GM21619 (cell line): ENCODE measurements at regions not wholly inside any gene's neighbourhood (a gene's known extent, or its start where the extent isn't known, plus 50 kb on each side); places are given as distances from the start of the nearest gene placed in this dataset.
"Not testable (repeated sequence)": the region's sequence is repeated elsewhere in the genome, so short reads cannot be mapped to it uniquely, and the experiment has no call there.

Source experiments
- ATAC-seq: cut with Tn5 transposase; IDR thresholded peaks from one replicate; pipeline ENCODE4 v1.9.1; 2021; ENCODE audit not compliant: unreplicated experiment

- no peak for ATAC-seq
Measured at GRCh38 chr1:30123036-30123435, 600.3 kb downstream of the MATN1 start.

GRCh38 chr1:30120245-30121000, 603.0 kb downstream of the MATN1 start:
- ATAC-seq: no peak

GRCh38 chr1:30117685-30118084, 605.7 kb downstream of the MATN1 start:
- ATAC-seq: no peak

GRCh38 chr1:30111431-30111830, 612.0 kb downstream of the MATN1 start:
- ATAC-seq: no peak

- ATAC-seq: no peak
Measured at GRCh38 chr1:30110846-30111245, 612.5 kb downstream of the MATN1 start.

- no peak for ATAC-seq
Measured at GRCh38 chr1:30109853-30110252, 613.5 kb downstream of the MATN1 start.

GRCh38 chr1:30108186-30108585, 615.2 kb downstream of the MATN1 start:
- no peak for ATAC-seq

- ATAC-seq: no peak
Measured at GRCh38 chr1:30106125-30106524, 617.3 kb downstream of the MATN1 start.

- no peak for ATAC-seq
Measured at GRCh38 chr1:30104551-30104950, 618.8 kb downstream of the MATN1 start.

- ATAC-seq: no peak
Measured at GRCh38 chr1:30103708-30104411, 619.5 kb downstream of the MATN1 start.

GRCh38 chr1:30102605-30103004, 620.8 kb downstream of the MATN1 start:
- ATAC-seq: no peak

- no peak for ATAC-seq
Measured at GRCh38 chr1:30101487-30102227, 621.7 kb downstream of the MATN1 start.

GRCh38 chr1:30101016-30101415, 622.4 kb downstream of the MATN1 start:
- ATAC-seq: no peak

GRCh38 chr1:30100524-30100862, 622.9 kb downstream of the MATN1 start:
- no peak for ATAC-seq

- no peak for ATAC-seq
Measured at GRCh38 chr1:30099587-30100523, 623.5 kb downstream of the MATN1 start.

GRCh38 chr1:30097851-30098250, 625.5 kb downstream of the MATN1 start:
- not testable (repeated sequence) for ATAC-seq

- no peak for ATAC-seq
Measured at GRCh38 chr1:30095451-30096025, 627.8 kb downstream of the MATN1 start.

GRCh38 chr1:30095051-30095450, 628.3 kb downstream of the MATN1 start:
- no peak for ATAC-seq

- ATAC-seq: no peak
Measured at GRCh38 chr1:30092051-30092858, 631.1 kb downstream of the MATN1 start.
